ENCODE measurements at regions not wholly inside any gene's neighbourhood (a gene's known extent, or its start where the extent isn't known, plus 50 kb on each side); places are given as distances from the start of the nearest gene placed in this dataset.
A peak's percentile ranks its signal among the peaks of the same experiment; 100 is the strongest.

DNA sequence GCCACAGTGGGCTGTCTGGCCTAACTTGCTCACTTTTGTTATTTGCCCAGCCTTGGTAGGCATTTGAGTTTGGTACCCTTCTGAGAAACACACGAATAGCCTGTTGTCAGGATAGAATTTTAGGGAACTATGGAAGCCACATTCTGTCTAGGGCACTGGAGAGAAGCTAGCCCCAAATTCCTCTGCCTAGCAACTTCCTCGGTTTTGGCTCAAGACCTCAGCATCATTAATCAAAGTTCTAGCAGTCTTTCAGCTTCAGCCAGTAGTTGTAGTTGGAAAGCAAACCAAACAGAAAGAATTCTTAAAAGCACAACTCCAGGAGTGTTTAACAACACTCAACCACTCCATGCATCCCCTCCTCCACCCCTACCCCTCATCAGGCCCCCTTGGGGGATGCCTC, 572.1 kb upstream of the PSMD7 start:
- in situ Hi-C loops (cut with HindIII; ENCODE audit: low sequenced_read_pairs): no loop called here
- DNase-seq (ENCODE audit: low read depth, low spot score): no peak
- TF ChIP-seq, protein P1, sequence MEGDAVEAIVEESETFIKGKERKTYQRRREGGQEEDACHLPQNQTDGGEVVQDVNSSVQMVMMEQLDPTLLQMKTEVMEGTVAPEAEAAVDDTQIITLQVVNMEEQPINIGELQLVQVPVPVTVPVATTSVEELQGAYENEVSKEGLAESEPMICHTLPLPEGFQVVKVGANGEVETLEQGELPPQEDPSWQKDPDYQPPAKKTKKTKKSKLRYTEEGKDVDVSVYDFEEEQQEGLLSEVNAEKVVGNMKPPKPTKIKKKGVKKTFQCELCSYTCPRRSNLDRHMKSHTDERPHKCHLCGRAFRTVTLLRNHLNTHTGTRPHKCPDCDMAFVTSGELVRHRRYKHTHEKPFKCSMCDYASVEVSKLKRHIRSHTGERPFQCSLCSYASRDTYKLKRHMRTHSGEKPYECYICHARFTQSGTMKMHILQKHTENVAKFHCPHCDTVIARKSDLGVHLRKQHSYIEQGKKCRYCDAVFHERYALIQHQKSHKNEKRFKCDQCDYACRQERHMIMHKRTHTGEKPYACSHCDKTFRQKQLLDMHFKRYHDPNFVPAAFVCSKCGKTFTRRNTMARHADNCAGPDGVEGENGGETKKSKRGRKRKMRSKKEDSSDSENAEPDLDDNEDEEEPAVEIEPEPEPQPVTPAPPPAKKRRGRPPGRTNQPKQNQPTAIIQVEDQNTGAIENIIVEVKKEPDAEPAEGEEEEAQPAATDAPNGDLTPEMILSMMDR (IDR thresholded peaks at IDR 0.05; ENCODE audit: low read depth, low read length): no peak
- no peak overlapping the region for H3K4me3 ChIP-seq (ENCODE audit: low read depth, low read length)

DNA sequence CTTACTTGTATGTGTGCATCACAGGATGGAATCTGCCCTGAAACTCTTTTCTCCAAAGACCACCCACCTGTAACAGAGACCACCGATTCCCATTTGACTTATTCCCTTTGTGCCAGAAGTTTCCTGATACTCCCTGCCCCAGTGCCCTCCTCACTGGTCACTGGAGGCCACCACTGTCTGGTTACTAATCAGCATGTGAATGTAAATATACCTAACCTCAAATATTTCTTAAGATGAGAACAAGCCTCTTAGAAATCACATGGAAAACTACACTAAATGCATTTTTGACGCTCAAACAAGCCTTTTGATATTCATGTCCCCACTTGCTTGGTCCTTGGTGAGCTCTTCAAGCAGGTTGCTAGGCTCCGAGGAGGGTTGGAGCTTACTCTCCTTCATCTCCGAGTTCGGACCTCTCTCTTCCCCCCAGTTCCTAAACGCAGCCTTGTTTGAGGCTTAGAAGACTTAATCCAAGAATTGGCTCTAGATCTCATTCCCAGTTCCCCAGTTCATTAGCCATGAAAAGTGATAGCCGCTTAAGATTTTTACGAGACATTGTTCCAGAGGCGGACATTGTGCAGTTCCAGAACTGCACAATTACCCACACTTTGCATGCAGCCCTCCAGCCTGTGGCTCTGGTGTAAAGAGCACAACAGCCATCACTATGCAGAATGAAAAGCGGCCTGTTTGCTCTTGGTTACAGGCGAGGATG, 579.2 kb upstream of the PSMD7 start:
- TF ChIP-seq, protein P1 (IDR thresholded peaks at IDR 0.05; ENCODE audit: low read depth, low read length): no peak
- in situ Hi-C loops (cut with HindIII; ENCODE audit: low sequenced_read_pairs): no loop called here
- no peak for DNase-seq (ENCODE audit: low read depth, low spot score)
- H3K4me3 ChIP-seq (ENCODE audit: low read depth, low read length): no peak overlapping the region

DNA sequence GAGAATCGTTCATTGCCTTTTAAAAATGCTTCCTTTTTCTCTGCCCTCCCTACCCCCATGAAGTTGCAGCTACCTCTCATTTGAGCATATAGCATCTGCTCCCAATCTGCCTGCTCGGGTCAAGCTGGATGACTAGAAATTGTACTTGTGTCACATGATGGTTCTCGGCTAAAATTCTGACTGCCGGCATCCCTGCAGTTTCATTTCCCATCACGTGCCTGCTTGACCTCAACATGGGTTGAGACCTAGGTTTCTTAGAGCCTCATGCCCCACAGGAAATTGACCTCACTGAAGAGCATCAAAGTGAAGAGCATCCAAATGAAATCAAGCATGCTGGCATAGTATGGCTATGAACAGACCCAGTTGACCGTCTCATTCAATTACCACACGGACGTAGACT, 581.6 kb upstream of the PSMD7 start:
- no peak for DNase-seq (ENCODE audit: low read depth, low spot score)
- no peak overlapping the region for H3K4me3 ChIP-seq (ENCODE audit: low read depth, low read length)
- TF ChIP-seq, protein P1 (IDR thresholded peaks at IDR 0.05; ENCODE audit: low read depth, low read length): no peak
- in situ Hi-C loops (cut with HindIII; ENCODE audit: low sequenced_read_pairs): no loop called here

DNA sequence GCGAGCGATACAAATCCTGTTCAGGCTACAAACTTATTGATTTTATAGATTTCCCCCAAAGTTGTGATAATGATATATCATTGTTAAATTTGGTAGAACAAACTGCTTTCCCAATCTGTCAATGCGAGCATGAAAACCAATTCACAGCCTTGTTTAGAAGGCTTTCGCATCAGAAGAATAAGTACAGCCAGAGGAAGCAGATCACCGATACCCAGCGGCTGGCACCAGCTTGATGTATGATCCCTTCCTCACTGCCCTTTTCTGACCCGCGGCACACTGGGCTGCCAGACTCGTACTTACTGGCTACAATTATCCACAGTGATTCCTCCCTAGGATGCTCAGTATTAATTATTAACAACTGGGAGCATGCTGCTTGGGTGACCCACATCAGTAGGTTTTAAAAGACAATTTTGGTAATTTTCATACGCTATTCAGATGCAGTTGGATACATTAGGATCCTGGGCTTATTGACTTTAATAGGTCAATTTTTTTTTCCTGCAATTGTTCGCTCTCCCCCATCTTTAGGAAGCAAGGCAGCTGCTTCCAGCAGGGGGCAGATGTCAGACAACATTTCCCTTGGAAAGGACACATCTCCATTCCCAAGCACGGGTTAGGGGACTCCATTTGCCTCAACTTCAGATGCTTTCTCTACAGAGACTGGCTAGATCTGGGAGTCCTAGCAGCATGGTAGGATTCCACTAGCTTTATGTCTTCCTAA, 582.7 kb upstream of the PSMD7 start:
- TF ChIP-seq, protein P1 (IDR thresholded peaks at IDR 0.05; ENCODE audit: low read depth, low read length): peak; percentile 50
- in situ Hi-C loops (cut with HindIII; ENCODE audit: low sequenced_read_pairs): no loop called here
- DNase-seq (ENCODE audit: low read depth, low spot score): peak; percentile 3
- no peak overlapping the region for H3K4me3 ChIP-seq (ENCODE audit: low read depth, low read length)

DNA sequence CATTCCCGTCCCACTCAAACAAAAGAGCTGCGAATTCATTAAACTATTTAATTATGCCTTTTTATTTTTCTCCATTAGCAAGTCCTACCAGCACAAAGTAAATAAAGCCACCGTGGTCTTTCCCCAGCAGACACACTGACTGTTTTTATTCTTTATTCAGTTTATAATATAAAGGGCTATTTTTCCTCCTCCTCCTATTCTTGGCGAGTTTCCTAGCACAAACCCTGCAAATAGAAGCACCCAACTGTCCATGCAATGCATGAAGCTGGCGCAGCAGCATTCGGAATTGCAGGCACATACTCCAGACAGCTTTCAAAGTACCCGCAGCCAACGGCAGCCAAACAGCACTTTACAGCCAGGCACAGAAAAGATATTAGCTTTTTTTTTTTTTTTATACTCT, 583.4 kb upstream of the PSMD7 start:
- H3K4me3 ChIP-seq (ENCODE audit: low read depth, low read length): no peak overlapping the region
- DNase-seq (ENCODE audit: low read depth, low spot score): no peak
- TF ChIP-seq, protein P1 (IDR thresholded peaks at IDR 0.05; ENCODE audit: low read depth, low read length): no peak
- in situ Hi-C loops (cut with HindIII; ENCODE audit: low sequenced_read_pairs): no loop called here

DNA sequence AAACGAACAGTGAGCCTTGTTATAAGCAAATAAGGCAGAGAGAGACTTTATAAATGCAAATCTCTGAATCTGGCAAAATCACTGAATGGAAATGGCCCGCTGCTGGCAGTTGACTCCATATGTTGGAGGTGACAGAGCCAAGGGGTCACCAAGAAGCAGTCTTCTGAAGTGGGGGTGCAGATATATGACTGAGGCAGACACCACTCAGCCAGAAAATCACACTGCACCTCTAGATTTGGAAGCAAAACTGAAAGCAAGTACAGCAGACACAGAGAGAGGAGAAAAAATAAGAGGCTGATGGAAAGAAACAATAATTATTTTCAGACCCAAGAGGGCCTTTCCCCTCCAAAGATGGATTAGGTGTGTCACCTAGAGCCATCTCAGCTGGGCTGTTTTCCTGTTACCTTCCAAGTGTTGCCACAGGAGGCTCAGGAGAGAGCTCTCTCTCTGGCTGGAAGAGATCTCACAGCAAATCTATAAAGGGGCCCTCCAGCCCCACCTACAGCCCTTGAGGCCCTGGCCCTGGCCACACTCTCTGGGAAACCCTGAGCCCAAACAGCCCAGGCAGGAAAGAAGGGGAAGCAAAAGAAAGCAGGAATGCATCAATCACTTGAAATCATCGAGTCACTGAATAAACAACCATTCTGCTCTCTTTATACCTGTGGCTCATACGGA, 585.1 kb upstream of the PSMD7 start:
- in situ Hi-C loops (cut with HindIII; ENCODE audit: low sequenced_read_pairs): no loop called here
- H3K4me3 ChIP-seq (ENCODE audit: low read depth, low read length): no peak overlapping the region
- TF ChIP-seq, protein P1 (IDR thresholded peaks at IDR 0.05; ENCODE audit: low read depth, low read length): no peak
- no peak for DNase-seq (ENCODE audit: low read depth, low spot score)
